HEK293 (cell line): ENCODE measurements at regions not wholly inside any gene's neighbourhood (a gene's known extent, or its start where the extent isn't known, plus 50 kb on each side); places are given as distances from the start of the nearest gene placed in this dataset.

Source experiments
- RBAK ChIP-seq: fragments of 450-650 bp; formaldehyde crosslinking; IDR thresholded peaks from 2 replicates; pipeline ENCODE4 v1.5.1; 2016; ENCODE audit warnings: missing biosample characterization, missing genetic modification characterization
- YY1 ChIP-seq: fragments of 450-650 bp; formaldehyde crosslinking; IDR thresholded peaks from 2 replicates; pipeline ENCODE4 v1.5.1; 2018; ENCODE audit warnings: missing biosample characterization, missing genetic modification characterization
- ZNF354C ChIP-seq: fragments of 450-650 bp; formaldehyde crosslinking; IDR thresholded peaks from 2 replicates; pipeline ENCODE4 v1.5.1; 2016; ENCODE audit warnings: missing biosample characterization, missing genetic modification characterization, low read depth, borderline replicate concordance
- ZNF585B ChIP-seq: fragments of 450-650 bp; formaldehyde crosslinking; IDR thresholded peaks from 2 replicates; pipeline ENCODE4 v1.5.1; 2016; ENCODE audit warnings: missing biosample characterization, missing genetic modification characterization
- ZNF701 ChIP-seq: fragments of 450-650 bp; formaldehyde crosslinking; IDR thresholded peaks from 2 replicates; pipeline ENCODE4 v1.5.1; 2016; ENCODE audit warnings: missing biosample characterization, missing genetic modification characterization
- TF ChIP-seq, protein P1 (sequence below): fragments of 450-650 bp; formaldehyde crosslinking; IDR thresholded peaks from 2 replicates; pipeline ENCODE4 v1.5.1; 2016; ENCODE audit warnings: missing biosample characterization, missing genetic modification characterization
- TF ChIP-seq, protein P2 (sequence below): fragments of 450-650 bp; formaldehyde crosslinking; IDR thresholded peaks from 2 replicates; pipeline ENCODE4 v1.5.1; 2016; ENCODE audit warnings: missing biosample characterization, missing genetic modification characterization, low read depth

DNA sequence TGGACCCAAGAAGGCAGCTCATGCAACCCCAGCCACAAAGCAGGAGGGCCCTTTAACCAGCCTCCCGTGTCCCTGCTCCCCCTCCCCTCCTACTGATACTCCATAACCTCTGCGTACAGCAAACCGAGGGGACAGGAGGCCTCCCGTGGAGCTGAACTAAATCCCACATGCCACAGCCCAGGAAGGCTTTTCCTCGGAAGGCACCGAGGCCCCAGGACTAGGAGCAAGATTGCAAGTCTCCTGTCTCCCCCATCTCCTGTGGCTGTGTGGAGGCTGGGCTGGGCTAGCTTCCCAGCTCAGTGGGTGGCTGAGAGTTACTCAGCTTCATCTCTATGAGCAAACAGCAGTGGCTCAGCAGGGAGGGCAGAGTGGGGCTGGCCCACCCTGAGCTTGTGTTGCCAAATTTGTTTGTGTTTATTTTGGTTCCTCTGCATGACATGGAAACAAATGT lies 62.7 kb upstream of the NECTIN1 start:
- no peak for TF ChIP-seq RBAK
- TF ChIP-seq, protein P1, sequence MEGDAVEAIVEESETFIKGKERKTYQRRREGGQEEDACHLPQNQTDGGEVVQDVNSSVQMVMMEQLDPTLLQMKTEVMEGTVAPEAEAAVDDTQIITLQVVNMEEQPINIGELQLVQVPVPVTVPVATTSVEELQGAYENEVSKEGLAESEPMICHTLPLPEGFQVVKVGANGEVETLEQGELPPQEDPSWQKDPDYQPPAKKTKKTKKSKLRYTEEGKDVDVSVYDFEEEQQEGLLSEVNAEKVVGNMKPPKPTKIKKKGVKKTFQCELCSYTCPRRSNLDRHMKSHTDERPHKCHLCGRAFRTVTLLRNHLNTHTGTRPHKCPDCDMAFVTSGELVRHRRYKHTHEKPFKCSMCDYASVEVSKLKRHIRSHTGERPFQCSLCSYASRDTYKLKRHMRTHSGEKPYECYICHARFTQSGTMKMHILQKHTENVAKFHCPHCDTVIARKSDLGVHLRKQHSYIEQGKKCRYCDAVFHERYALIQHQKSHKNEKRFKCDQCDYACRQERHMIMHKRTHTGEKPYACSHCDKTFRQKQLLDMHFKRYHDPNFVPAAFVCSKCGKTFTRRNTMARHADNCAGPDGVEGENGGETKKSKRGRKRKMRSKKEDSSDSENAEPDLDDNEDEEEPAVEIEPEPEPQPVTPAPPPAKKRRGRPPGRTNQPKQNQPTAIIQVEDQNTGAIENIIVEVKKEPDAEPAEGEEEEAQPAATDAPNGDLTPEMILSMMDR (tag by site-specific recombination): no peak
- no peak for TF ChIP-seq ZNF354C (tag by site-specific recombination)
- no peak for TF ChIP-seq ZNF701
- no peak for TF ChIP-seq YY1
- no peak for TF ChIP-seq ZNF585B (tag by site-specific recombination)
- TF ChIP-seq, protein P2, sequence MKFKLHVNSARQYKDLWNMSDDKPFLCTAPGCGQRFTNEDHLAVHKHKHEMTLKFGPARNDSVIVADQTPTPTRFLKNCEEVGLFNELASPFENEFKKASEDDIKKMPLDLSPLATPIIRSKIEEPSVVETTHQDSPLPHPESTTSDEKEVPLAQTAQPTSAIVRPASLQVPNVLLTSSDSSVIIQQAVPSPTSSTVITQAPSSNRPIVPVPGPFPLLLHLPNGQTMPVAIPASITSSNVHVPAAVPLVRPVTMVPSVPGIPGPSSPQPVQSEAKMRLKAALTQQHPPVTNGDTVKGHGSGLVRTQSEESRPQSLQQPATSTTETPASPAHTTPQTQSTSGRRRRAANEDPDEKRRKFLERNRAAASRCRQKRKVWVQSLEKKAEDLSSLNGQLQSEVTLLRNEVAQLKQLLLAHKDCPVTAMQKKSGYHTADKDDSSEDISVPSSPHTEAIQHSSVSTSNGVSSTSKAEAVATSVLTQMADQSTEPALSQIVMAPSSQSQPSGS (tag by site-specific recombination): no peak
